ENCODE measurements at regions not wholly inside any gene's neighbourhood (a gene's known extent, or its start where the extent isn't known, plus 50 kb on each side); places are given as distances from the start of the nearest gene placed in this dataset.

DNA sequence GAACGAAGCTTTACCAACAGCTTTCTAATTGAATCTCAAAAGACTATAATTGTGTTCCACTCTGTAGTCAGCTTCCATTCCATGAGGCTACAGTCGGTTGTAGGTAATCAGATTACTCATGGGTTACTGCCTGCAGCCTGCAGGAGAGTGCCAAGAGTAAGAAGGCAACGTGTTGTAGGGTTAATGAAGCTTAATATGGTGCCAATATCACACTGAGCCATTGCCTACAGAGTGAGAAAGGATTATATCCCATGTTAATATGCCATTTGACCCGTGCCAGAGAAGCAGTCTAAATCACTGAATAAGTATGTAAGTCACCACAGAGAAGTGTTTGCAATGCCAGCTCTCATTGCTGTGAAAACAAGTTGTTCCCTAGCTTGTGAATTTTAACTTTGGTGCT is 734.5 kb upstream of the ACVR2A start:
- TF ChIP-seq, protein P1, sequence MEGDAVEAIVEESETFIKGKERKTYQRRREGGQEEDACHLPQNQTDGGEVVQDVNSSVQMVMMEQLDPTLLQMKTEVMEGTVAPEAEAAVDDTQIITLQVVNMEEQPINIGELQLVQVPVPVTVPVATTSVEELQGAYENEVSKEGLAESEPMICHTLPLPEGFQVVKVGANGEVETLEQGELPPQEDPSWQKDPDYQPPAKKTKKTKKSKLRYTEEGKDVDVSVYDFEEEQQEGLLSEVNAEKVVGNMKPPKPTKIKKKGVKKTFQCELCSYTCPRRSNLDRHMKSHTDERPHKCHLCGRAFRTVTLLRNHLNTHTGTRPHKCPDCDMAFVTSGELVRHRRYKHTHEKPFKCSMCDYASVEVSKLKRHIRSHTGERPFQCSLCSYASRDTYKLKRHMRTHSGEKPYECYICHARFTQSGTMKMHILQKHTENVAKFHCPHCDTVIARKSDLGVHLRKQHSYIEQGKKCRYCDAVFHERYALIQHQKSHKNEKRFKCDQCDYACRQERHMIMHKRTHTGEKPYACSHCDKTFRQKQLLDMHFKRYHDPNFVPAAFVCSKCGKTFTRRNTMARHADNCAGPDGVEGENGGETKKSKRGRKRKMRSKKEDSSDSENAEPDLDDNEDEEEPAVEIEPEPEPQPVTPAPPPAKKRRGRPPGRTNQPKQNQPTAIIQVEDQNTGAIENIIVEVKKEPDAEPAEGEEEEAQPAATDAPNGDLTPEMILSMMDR (IDR thresholded peaks at IDR 0.05) = no peak
- TF ChIP-seq POLR2AphosphoS5 (IDR thresholded peaks at IDR 0.05; ENCODE audit: low read depth, low read length) = no peak
- TF ChIP-seq, protein P2, sequence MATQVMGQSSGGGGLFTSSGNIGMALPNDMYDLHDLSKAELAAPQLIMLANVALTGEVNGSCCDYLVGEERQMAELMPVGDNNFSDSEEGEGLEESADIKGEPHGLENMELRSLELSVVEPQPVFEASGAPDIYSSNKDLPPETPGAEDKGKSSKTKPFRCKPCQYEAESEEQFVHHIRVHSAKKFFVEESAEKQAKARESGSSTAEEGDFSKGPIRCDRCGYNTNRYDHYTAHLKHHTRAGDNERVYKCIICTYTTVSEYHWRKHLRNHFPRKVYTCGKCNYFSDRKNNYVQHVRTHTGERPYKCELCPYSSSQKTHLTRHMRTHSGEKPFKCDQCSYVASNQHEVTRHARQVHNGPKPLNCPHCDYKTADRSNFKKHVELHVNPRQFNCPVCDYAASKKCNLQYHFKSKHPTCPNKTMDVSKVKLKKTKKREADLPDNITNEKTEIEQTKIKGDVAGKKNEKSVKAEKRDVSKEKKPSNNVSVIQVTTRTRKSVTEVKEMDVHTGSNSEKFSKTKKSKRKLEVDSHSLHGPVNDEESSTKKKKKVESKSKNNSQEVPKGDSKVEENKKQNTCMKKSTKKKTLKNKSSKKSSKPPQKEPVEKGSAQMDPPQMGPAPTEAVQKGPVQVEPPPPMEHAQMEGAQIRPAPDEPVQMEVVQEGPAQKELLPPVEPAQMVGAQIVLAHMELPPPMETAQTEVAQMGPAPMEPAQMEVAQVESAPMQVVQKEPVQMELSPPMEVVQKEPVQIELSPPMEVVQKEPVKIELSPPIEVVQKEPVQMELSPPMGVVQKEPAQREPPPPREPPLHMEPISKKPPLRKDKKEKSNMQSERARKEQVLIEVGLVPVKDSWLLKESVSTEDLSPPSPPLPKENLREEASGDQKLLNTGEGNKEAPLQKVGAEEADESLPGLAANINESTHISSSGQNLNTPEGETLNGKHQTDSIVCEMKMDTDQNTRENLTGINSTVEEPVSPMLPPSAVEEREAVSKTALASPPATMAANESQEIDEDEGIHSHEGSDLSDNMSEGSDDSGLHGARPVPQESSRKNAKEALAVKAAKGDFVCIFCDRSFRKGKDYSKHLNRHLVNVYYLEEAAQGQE (IDR thresholded peaks at IDR 0.05; ENCODE audit: insufficient read depth in 1 of 2, low read depth in 2 of 2, low read length in 1 of 2) = no peak
- TF ChIP-seq SIN3A (IDR thresholded peaks at IDR 0.05; ENCODE audit: borderline replicate concordance, insufficient read depth, low read depth, low read length) = no peak
